ENCODE measurements at regions not wholly inside any gene's neighbourhood (a gene's known extent, or its start where the extent isn't known, plus 50 kb on each side); places are given as distances from the start of the nearest gene placed in this dataset.

DNA sequence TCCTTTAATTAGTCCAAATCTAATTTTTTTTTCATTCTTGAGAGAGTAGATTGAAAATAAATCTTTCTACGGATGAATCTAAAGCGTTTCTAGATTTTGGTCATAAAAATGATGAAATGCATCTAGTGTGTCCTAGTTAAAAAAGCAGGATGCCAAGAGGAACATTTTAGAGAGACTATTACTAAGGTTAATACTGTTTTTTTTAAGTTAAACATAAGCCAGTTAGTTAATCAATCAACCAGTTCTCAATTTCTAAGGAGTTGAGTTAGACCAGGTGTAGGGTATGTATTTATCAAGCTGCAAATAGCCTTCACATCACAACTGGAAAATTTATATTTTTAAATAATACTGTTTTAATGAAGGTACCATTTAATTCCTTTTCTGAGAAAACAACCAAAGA lies 679.5 kb upstream of the IGFBP7 start:
- no peak overlapping the region for H3K27ac ChIP-seq
- TF ChIP-seq, protein P1, sequence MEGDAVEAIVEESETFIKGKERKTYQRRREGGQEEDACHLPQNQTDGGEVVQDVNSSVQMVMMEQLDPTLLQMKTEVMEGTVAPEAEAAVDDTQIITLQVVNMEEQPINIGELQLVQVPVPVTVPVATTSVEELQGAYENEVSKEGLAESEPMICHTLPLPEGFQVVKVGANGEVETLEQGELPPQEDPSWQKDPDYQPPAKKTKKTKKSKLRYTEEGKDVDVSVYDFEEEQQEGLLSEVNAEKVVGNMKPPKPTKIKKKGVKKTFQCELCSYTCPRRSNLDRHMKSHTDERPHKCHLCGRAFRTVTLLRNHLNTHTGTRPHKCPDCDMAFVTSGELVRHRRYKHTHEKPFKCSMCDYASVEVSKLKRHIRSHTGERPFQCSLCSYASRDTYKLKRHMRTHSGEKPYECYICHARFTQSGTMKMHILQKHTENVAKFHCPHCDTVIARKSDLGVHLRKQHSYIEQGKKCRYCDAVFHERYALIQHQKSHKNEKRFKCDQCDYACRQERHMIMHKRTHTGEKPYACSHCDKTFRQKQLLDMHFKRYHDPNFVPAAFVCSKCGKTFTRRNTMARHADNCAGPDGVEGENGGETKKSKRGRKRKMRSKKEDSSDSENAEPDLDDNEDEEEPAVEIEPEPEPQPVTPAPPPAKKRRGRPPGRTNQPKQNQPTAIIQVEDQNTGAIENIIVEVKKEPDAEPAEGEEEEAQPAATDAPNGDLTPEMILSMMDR (conservative IDR thresholded peaks at IDR 0.05), result no peak
- no peak for TF ChIP-seq ZFX (IDR thresholded peaks at IDR 0.05)

DNA sequence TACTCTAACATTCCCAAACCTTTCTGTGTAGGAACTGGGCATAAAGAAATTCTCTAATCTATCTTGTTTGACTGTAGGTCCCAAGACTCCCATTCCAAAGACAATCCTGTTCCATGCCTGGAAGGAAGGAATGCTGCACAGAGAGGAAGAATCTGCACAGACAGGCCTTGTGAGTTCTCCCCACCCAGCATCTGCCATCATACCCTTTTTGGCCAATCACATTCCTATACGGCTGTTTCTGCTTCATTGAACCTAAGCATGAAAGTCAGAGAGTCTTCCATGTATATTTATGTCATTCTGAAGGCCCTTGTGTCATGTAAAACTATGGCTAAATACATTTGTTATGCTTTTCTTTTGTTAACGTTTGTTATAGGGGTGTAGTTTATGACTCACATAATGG lies 667.7 kb upstream of the IGFBP7 start:
- H3K27ac ChIP-seq, result no peak overlapping the region
- TF ChIP-seq ZFX (IDR thresholded peaks at IDR 0.05), result no peak
- TF ChIP-seq, protein P1 (conservative IDR thresholded peaks at IDR 0.05), result no peak

DNA sequence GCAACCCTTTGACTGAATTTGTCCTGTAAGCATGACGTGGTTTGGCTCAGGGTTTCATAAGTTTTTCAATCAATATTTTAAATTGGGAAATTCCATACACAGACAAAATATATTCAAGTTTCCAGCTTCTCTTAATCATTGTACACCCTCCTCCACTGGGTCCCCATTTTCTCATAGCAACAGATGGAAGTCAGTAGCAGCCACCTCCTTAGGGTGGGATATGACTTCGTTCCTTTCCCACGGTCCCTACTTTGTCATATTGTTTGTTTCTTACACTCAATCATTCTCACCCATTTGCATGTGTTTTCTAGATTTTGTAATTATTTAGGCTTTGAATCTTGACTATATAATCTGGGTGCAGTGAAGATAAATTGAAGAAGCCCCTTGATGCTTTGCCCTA lies 664.5 kb upstream of the IGFBP7 start:
- no peak for TF ChIP-seq ZFX (IDR thresholded peaks at IDR 0.05)
- TF ChIP-seq, protein P1 (conservative IDR thresholded peaks at IDR 0.05), result no peak
- H3K27ac ChIP-seq, result no peak overlapping the region

DNA sequence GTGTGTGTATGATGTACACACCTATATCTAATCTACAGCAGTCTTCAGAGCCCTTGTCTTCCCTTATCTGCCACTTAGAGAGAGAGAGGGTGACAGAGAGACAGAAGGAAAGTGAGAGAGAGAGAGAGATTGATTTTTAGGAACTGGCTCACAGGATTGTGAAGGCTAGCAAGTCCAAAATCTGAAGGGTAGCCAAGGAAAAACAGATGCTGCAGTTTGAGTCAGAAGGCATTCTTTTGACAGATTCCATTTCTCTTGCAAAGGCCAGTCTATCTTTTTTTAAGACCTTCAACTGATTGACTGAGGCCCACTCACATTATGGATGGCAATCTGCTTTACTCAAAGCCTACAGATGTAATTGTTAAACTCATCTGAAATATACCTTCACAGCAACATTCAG lies 664.0 kb upstream of the IGFBP7 start:
- H3K27ac ChIP-seq, result no peak overlapping the region
- TF ChIP-seq, protein P1 (conservative IDR thresholded peaks at IDR 0.05), result no peak
- TF ChIP-seq ZFX (IDR thresholded peaks at IDR 0.05), result no peak

DNA sequence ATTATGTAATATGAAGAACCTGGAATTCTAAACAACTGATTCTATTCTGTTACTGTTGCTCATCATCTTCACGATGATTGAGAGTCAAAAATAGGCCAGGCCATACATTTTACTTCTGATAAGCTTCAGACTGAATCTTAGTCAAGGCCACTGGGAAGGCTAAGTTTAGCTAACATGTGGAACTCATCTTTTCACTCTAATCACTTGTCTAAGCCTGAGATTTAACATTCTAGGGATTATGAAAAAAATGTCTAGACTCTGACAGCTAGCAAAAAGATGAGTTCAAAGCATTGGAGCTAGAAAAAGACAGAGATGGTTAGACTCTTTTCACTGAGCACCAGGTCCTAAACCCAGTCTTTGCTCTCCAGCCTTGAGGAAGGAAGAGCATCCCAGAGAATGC lies 656.2 kb upstream of the IGFBP7 start:
- TF ChIP-seq, protein P1 (conservative IDR thresholded peaks at IDR 0.05), result no peak
- TF ChIP-seq ZFX (IDR thresholded peaks at IDR 0.05), result no peak
- no peak overlapping the region for H3K27ac ChIP-seq

DNA sequence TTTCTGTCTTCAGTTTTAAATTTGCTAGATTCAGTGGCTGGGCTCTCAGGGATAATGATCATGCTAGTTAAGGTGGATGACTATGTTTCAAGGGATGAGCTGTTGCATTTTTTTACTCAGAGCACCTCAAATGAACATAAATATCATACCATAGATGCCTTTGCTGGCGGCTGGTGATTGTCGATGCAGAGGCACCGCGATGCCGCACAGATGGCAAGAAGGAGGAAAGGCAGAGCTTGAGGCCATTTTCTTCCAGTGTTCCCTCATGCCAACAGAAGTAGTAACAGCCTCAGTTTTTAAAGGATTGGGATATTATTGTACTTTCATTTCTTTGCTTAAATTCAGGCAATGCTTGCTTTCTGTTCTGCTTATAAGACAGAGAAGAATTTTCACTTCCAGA lies 654.7 kb upstream of the IGFBP7 start:
- no peak overlapping the region for H3K27ac ChIP-seq
- no peak for TF ChIP-seq ZFX (IDR thresholded peaks at IDR 0.05)
- TF ChIP-seq, protein P1 (conservative IDR thresholded peaks at IDR 0.05), result no peak

DNA sequence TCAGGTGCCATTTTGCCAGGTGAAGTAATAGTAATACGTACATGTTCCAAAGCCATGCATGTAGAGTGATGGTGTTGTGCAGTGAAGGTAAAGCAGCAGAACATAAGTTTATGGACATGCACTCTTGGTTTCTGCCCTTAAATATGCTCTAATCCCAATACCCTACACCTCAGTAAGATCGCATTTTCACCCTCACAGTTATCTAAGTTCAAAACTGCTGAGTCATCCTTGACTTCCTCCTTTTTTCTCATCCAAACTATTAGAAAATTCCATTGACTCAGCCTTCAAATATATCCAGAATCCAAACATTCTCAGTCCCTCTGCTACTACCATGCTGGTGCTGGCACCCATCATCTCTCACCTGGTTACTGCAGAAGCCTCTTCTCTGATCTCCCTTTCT lies 652.9 kb upstream of the IGFBP7 start:
- TF ChIP-seq ZFX (IDR thresholded peaks at IDR 0.05), result no peak
- TF ChIP-seq, protein P1 (conservative IDR thresholded peaks at IDR 0.05), result no peak
- H3K27ac ChIP-seq, result no peak overlapping the region
